Gastroesophageal sphincter (tissue), 4 donors: ENCODE measurements at regions not wholly inside any gene's neighbourhood (a gene's known extent, or its start where the extent isn't known, plus 50 kb on each side); places are given as distances from the start of the nearest gene placed in this dataset.
"Not testable (repeated sequence)": the region's sequence is repeated elsewhere in the genome, so short reads cannot be mapped to it uniquely, and the experiment has no call there.

Experiments used
- ATAC-seq: fragments of 150-250 bp; one replicate; pipeline ENCODE4 v1.9.1; 2016; ENCODE audit warnings: mild to moderate bottlenecking, moderate library complexity
- H3K27ac ChIP-seq, 4 donors: fragments of 200-600 bp; sonication (generic) in 3 of 4; 1 replicate in 3 of 4; 2 replicates in 1 of 4; pipeline ENCODE4 v1.5.1; 2016 to 2019
- H3K27me3 ChIP-seq: fragments of 200-600 bp; sonication (generic); one replicate; pipeline ENCODE4 v1.5.1; 2019
- H3K36me3 ChIP-seq, 2 donors: fragments of 200-600 bp; sonication (generic); one replicate each; pipeline ENCODE4 v1.5.1; 2019; ENCODE audit warnings: control low read depth in 1 of 2
- H3K4me1 ChIP-seq, 3 donors: fragments of 200-600 bp; sonication (generic); 1 replicate in 2 of 3; 2 replicates in 1 of 3; pipeline ENCODE4 v1.5.1; 2016 to 2019; ENCODE audit warnings: control low read depth in 2 of 3
- H3K4me3 ChIP-seq, 2 donors: fragments of 200-600 bp; sonication (generic); one replicate each; pipeline ENCODE4 v1.5.1; 2019; ENCODE audit warnings: mild to moderate bottlenecking in 1 of 2, moderate library complexity in 1 of 2
- H3K9me3 ChIP-seq, 3 donors: fragments of 200-600 bp; sonication (generic); one replicate each; pipeline ENCODE4 v1.5.1; 2017 to 2019; ENCODE audit warnings: control low read depth in 2 of 3
- CTCF ChIP-seq, 4 experiments: fragments of 200-600 bp in 2 of 4; fragments of 450-650 bp in 2 of 4; sonication (generic) in 1 of 4; IDR thresholded peaks; one replicate each; pipeline ENCODE4 v1.5.1; 2017 to 2019; ENCODE audit warnings: antibody characterized with exemption in 4 of 4, mild to moderate bottlenecking in 2 of 4, moderate library complexity in 2 of 4
- WGBS, 2 donors: methylation state at CpG; one replicate each; pipeline ENCODE4 v1.1.5; 2018; ENCODE audit warnings: low coverage in 1 of 2; 5-methylcytosine and 5-hydroxymethylcytosine counted together

DNA sequence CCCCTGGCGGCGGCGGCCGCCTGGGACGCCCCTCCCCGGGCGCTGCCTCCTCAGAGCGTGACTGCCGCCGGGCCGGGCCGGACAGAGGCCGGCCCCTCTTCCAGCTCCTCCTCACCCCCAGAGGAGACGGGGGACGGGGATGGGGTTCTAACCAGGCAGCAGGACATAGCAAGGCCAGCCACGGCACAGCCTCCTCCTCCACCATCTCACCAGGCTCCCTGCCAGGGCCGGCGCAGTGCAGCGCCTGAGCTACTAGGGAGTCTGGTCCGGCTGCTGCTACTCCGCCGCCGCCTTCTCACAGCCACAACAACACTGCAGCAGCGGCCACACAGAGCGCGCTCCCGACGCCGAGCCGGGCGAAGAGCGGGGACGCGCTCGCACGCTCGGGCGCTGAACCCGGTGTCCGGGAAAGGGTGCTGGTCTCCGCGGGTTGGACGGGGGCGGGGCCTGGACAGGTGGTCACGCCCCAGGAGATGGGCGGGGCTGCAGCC, 112.3 kb downstream of the POTEC start:
- peak overlapping the region in 2 of 4 donors; percentile 70 to 75 for H3K27ac ChIP-seq
- TF ChIP-seq CTCF (IDR thresholded peaks at IDR 0.05): peak in 2 of 4 experiments; percentile 21 to 32
- H3K36me3 ChIP-seq, H3K4me1 ChIP-seq, ATAC-seq, H3K9me3 ChIP-seq, H3K27me3 ChIP-seq: not testable (repeated sequence)
- WGBS, 2 donors: 0% methylated on average over 2 to 3 of the region's 46 CpGs
- peak overlapping the region; percentile 30 to 65 for H3K4me3 ChIP-seq

- H3K4me3 ChIP-seq, H3K27ac ChIP-seq, H3K36me3 ChIP-seq, ATAC-seq, H3K9me3 ChIP-seq, H3K27me3 ChIP-seq, H3K4me1 ChIP-seq: not testable (repeated sequence)
- 0% methylated on average over 2 of the region's 8 CpGs; no CpG with 5 or more reads in 1 of the 2 donors for WGBS, 2 donors
- TF ChIP-seq CTCF (IDR thresholded peaks at IDR 0.05): peak in 3 of 4 experiments; percentile 11 to 52 (median 36)
These were observed 127.6 kb downstream of the POTEC start for GRCh38 chr18:14415806-14416205.

GRCh38 chr18:14415399-14415798, 128.0 kb downstream of the POTEC start:
- WGBS, 2 donors: 0 to 61% methylated on average over 1 to 4 of the region's 6 CpGs
- not testable (repeated sequence) for ATAC-seq, H3K36me3 ChIP-seq, H3K4me1 ChIP-seq, H3K27ac ChIP-seq, H3K4me3 ChIP-seq, H3K27me3 ChIP-seq, H3K9me3 ChIP-seq

DNA sequence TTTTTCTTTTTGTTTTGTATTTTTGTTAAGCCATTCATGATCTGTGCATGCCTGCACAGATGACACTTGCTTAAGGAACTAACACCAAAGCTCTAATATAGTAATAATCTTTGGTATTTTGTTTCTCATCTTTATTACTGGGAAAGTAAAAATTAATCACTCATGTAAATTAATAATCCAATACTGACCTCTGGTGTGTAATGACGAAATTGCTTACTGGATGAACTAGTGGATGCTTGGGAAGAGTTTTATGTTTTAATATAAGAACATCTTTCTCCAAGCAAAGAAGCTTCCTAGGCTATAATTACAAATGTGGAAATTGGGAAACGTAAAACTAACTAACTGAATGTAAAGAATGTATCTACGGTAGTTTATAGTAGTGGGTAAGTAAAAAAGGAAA, 147.9 kb downstream of the POTEC start:
- TF ChIP-seq CTCF (IDR thresholded peaks at IDR 0.05): peak in 1 of 4 experiments; percentile 37
- not testable (repeated sequence) for ATAC-seq, H3K9me3 ChIP-seq, H3K4me1 ChIP-seq, H3K27me3 ChIP-seq, H3K4me3 ChIP-seq, H3K27ac ChIP-seq, H3K36me3 ChIP-seq
- 0% methylated on average over 1 of the region's 3 CpGs; no CpG with 5 or more reads in 1 of the 2 donors for WGBS, 2 donors

DNA sequence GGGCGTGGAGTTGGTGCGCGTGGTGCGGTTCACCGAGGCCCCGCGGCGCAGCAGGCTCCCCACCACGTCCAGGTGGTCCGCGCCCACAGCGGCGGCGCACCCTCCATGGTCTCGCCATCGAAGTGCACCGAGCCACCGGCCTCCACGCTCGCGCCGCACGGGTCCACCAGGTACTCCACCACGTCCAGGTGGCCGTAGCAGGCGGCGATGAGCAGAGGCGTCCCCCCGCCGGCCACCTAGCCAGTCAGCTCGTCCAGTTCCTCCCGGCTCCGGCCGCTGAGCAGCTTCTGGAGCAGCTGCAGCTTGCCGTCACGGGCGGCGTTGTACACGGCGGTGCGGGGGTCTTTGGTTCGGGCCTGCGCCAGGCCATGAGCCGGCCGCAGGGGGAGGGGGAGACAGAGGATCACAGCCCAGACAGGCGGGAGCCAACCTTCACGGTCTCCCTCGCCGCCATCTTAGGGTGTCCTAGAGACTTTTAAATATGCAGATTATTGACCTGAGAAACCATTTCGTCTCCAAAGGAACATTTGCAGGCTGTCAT, 149.8 kb downstream of the POTEC start:
- ATAC-seq: not testable (repeated sequence)

GRCh38 chr18:14392604-14393003, 150.8 kb downstream of the POTEC start:
- not testable (repeated sequence) for H3K4me3 ChIP-seq, ATAC-seq, H3K4me1 ChIP-seq, H3K9me3 ChIP-seq, H3K36me3 ChIP-seq, H3K27me3 ChIP-seq, H3K27ac ChIP-seq
- WGBS, 2 donors: 90 to 92% methylated on average over 2 to 5 of the region's 24 CpGs

More for the DNA sequence above, 149.8 kb downstream of the POTEC start:
- H3K27ac ChIP-seq, H3K4me3 ChIP-seq, H3K9me3 ChIP-seq, H3K27me3 ChIP-seq, H3K36me3 ChIP-seq, H3K4me1 ChIP-seq: not testable (repeated sequence)
- WGBS, 2 donors: no CpG with 5 or more reads among the region's 50 CpGs

DNA sequence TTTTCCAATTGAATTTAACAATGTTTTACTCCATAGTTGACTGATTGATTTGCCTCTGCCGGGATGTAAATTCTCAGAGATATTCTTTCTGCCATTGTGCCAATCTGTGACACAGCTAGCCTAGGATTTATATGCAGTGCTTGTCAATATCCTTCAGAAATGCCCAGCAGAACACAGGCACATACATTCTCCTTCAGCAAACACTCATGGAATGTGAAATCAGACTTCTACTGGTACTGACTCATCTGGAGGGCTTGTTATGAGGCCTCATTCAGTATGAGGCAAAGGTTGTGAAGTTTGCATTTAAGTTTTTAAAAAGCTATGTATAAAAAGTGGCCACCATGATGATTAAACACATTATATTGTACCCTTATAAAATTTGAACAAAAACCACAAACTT, 158.4 kb downstream of the POTEC start:
- H3K27ac ChIP-seq, H3K4me3 ChIP-seq, H3K27me3 ChIP-seq, H3K36me3 ChIP-seq, H3K4me1 ChIP-seq, H3K9me3 ChIP-seq, ATAC-seq: not testable (repeated sequence)
- 63% methylated on average over 1 of the region's 1 CpG; no CpG with 5 or more reads in 1 of the 2 donors for WGBS, 2 donors

- not testable (repeated sequence) for H3K4me3 ChIP-seq, H3K27me3 ChIP-seq, H3K36me3 ChIP-seq, H3K4me1 ChIP-seq, H3K9me3 ChIP-seq, H3K27ac ChIP-seq, ATAC-seq
- WGBS, 2 donors: no CpG with 5 or more reads among the region's 25 CpGs
These were observed 160.7 kb downstream of the POTEC start for GRCh38 chr18:14382666-14383065.

DNA sequence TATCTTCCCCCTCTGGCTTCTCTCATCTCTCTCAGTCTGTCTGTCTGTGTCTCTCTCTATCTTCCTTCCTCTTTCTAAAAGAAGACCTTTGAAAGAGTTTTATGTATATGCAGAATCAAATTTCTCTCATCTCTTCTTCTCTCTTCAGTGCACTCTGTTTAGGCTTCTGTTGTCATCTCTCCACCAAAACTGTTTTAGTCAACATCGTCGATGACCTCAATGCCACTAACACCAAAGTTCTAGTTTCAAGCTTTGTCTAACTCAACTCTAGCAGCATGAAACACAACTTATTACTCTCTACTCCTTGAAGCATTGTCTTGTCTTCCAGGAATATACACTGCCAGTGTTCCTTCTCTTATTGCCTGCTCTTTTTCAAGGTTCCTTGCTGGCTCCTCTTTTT, 163.9 kb downstream of the POTEC start:
- H3K4me3 ChIP-seq, H3K27me3 ChIP-seq, H3K4me1 ChIP-seq, ATAC-seq, H3K27ac ChIP-seq, H3K36me3 ChIP-seq, H3K9me3 ChIP-seq: not testable (repeated sequence)
- 100% methylated on average over 2 of the region's 2 CpGs for WGBS, 2 donors

DNA sequence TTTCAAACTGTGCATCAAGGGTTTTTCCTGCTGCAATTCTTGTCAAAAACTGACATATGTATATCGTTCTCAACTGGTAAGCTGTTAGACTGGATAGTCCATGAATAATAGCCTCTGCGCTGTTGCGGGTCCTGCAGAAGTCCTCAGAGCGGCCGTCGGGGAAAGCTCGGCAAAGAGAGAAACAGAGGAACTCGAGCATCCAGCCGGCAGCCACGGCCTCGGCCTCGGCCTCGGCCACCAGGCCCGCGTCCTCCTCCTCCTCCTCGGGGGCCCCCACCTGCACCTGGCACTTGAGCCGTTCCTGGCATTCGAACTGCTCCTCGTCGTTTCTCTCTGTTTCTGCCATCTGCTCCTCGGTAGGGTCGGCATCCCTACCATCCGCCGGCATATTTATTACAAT, 165.0 kb downstream of the POTEC start:
- not testable (repeated sequence) for H3K27me3 ChIP-seq, H3K4me1 ChIP-seq, H3K27ac ChIP-seq, H3K9me3 ChIP-seq, ATAC-seq, H3K4me3 ChIP-seq, H3K36me3 ChIP-seq
- 87 to 88% methylated on average over 3 to 5 of the region's 24 CpGs for WGBS, 2 donors

DNA sequence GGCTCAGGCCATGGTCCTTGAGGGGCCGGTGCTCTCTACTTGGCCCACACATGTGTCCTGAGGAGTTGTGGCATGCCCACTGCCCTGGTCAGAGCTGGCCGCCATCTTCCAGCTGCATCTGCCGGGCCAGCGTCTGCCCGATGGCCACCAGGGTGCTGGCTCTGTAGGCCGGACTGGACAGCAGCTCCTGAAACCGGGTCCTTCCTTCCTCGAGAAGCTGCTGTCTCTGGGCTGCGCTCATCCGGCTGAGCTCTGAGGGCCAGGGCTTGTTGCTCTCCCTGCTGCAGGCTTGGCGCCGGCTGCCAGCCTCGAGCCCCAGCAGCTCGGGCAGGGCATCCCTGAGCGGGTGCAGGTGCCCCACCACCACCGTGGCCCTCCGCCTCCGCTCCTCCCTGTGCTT, 182.1 kb downstream of the POTEC start:
- H3K27me3 ChIP-seq, H3K4me3 ChIP-seq, H3K9me3 ChIP-seq, H3K4me1 ChIP-seq, H3K27ac ChIP-seq, H3K36me3 ChIP-seq, ATAC-seq: not testable (repeated sequence)
- WGBS, 2 donors: 60% methylated on average over 1 of the region's 18 CpGs; no CpG with 5 or more reads in 1 of the 2 donors
